SK-N-SH (cell line): ENCODE measurements at regions not wholly inside any gene's neighbourhood (a gene's known extent, or its start where the extent isn't known, plus 50 kb on each side); places are given as distances from the start of the nearest gene placed in this dataset.
A peak's percentile ranks its signal among the peaks of the same experiment; 100 is the strongest.
"Not testable (repeated sequence)": the region's sequence is repeated elsewhere in the genome, so short reads cannot be mapped to it uniquely, and the experiment has no call there.

Source experiments
- CTCF ChIA-PET: fragments of 300-600, 350-600 bp; formaldehyde crosslinking; extraction: SDS; loops from one replicate; lab custom pipeline; 2021; lab: Yijun Ruan, JAX
- POLR2A ChIA-PET: fragments of 350-600 bp; sonication (Branson Sonifier 250); formaldehyde crosslinking; extraction: SDS; loops from one replicate; lab custom pipeline; 2020; ENCODE audit warnings: antibody characterized with exemption, inconsistent platforms; lab: Yijun Ruan, JAX
- DNase-seq: peaks from one replicate; pipeline ENCODE4 v3.0.0; 2012
- H2AFZ ChIP-seq: fragments of 200-600 bp; sonication (generic); 2 replicates; pipeline ENCODE4 v1.8.1; 2016; ENCODE audit warnings: antibody characterized with exemption, mild to moderate bottlenecking, low read depth
- H3F3A ChIP-seq: fragments of 200-600 bp; sonication (generic); replicated peaks from 2 replicates; pipeline ENCODE3; 2016; ENCODE audit warnings: antibody characterized with exemption, mild to moderate bottlenecking; ENCODE audit not compliant: insufficient read depth
- H3K27ac ChIP-seq, 2 experiments: fragments of 200-500 bp in 1 of 2; fragments of 200-600 bp in 1 of 2; sonication (Bioruptor generic) in 1 of 2; sonication (generic), shearing (Covaris generic) in 1 of 2; 2 replicates each; pipeline versions ENCODE4 v1.5.1 to v1.6.1; 2014 to 2016; ENCODE audit warnings: low read depth in 2 of 2, inconsistent platforms in 1 of 2, low read length in 1 of 2, mild to moderate bottlenecking in 1 of 2, mixed read lengths in 1 of 2
- H3K27me3 ChIP-seq: fragments of 200-600 bp; sonication (generic), shearing (Covaris generic); 2 replicates; pipeline ENCODE4 v1.6.1; 2016; ENCODE audit warnings: mixed run types; ENCODE audit not compliant: insufficient read depth
- H3K36me3 ChIP-seq, 2 experiments: fragments of 200-500 bp in 1 of 2; fragments of 200-600 bp in 1 of 2; sonication (Bioruptor generic) in 1 of 2; sonication (generic) in 1 of 2; replicated peaks in 1 of 2; 2 replicates each; pipeline versions ENCODE3 to v1.5.1; 2014 to 2016; ENCODE audit warnings: low read length in 1 of 2, mild to moderate bottlenecking in 1 of 2; ENCODE audit not compliant: insufficient read depth in 2 of 2, control insufficient read depth in 1 of 2
- H3K4me1 ChIP-seq, 2 experiments: fragments of 200-500 bp in 1 of 2; fragments of 200-600 bp in 1 of 2; sonication (Bioruptor generic) in 1 of 2; sonication (generic), shearing (Covaris generic) in 1 of 2; 2 replicates each; pipeline versions ENCODE4 v1.5.1 to v1.6.1; 2014 to 2016; ENCODE audit warnings: low read depth in 1 of 2, low read length in 1 of 2, mixed run types in 1 of 2; ENCODE audit not compliant: insufficient read depth in 2 of 2, control insufficient read depth in 1 of 2
- H3K4me2 ChIP-seq: fragments of 200-600 bp; sonication (generic), shearing (Covaris generic); 2 replicates; pipeline ENCODE4 v1.6.1; 2017; ENCODE audit warnings: mixed run types
- H3K4me3 ChIP-seq, 2 experiments: fragments of 200-500 bp in 1 of 2; fragments of 200-600 bp in 1 of 2; sonication (Bioruptor generic) in 1 of 2; sonication (generic), shearing (Covaris generic) in 1 of 2; 2 replicates each; pipeline versions ENCODE4 v1.5.1 to v1.8.1; 2014 to 2016; ENCODE audit warnings: low read depth in 2 of 2, inconsistent platforms in 1 of 2, low read length in 1 of 2, mild to moderate bottlenecking in 1 of 2, mixed read lengths in 1 of 2, moderate library complexity in 1 of 2
- H3K79me2 ChIP-seq: fragments of 200-600 bp; sonication (generic); 2 replicates; pipeline ENCODE4 v1.8.1; 2017; ENCODE audit warnings: mild to moderate bottlenecking; ENCODE audit not compliant: insufficient read depth
- H3K9ac ChIP-seq: fragments of 200-600 bp; sonication (generic); 2 replicates; pipeline ENCODE4 v1.6.1; 2017; ENCODE audit warnings: mixed run types
- H3K9me2 ChIP-seq: fragments of 200-600 bp; sonication (generic); 2 replicates; pipeline ENCODE4 v1.6.1; 2017; ENCODE audit warnings: mixed run types
- H3K9me3 ChIP-seq: fragments of 200-600 bp; sonication (generic); 2 replicates; pipeline ENCODE4 v1.6.1; 2017; ENCODE audit warnings: mixed run types, mild to moderate bottlenecking, moderate library complexity
- H4K20me1 ChIP-seq: fragments of 200-600 bp; sonication (generic); 2 replicates; pipeline ENCODE4 v1.6.1; 2017; ENCODE audit warnings: mild to moderate bottlenecking, mixed run types; ENCODE audit not compliant: insufficient read depth
- MEF2A ChIP-seq: IDR thresholded peaks from 2 replicates; pipeline ENCODE4 v1.4.0; 2012; ENCODE audit warnings: low read depth, borderline replicate concordance
- SMC3 ChIP-seq: IDR thresholded peaks from 2 replicates; pipeline ENCODE4 v1.6.1; 2012; ENCODE audit warnings: low read depth, low read length, improper control_type of control experiment
- YY1 ChIP-seq: IDR thresholded peaks from 2 replicates; pipeline ENCODE4 v1.4.0; 2012; ENCODE audit warnings: low read depth, mild to moderate bottlenecking
- WGBS: methylation state at CpG from one replicate; pipeline ENCODE4 v1.1.6; 2017; ENCODE audit warnings: low lambda C conversion rate; 5-methylcytosine and 5-hydroxymethylcytosine counted together
- TF ChIP-seq, protein P1 (sequence below): fragments of 200-600 bp; sonication (generic); IDR thresholded peaks from 2 replicates; pipeline ENCODE4 v1.6.1; 2017; ENCODE audit warnings: antibody characterized with exemption, mild to moderate bottlenecking, moderate library complexity
- TF ChIP-seq, protein P2 (sequence below): IDR thresholded peaks from 2 replicates; pipeline ENCODE4 v1.6.1; 2012; ENCODE audit warnings: mild to moderate bottlenecking, low read depth, low read length, moderate library complexity

DNA sequence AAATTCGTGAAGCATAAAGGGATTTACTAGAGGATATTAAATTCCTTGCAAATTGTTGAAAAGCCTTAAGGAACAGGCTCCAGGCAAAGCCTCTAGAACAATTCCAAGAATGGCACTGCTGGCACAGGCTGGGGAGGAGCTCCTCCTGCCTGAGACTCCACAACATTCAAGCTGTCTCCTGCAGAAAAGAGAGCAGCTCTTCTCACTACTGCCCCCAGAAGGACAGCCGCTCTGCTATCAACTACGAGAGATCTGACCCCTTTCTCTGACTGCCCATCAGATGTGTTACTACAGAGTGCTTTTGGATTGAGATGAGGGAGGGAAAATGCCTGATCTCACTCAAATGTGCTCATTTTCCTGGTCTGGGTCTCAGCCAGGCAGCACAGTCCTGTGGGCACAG, 269.9 kb downstream of the RPIA start:
- H3K9me2 ChIP-seq, H3K36me3 ChIP-seq, H3K27me3 ChIP-seq, H3K9me3 ChIP-seq, H3K9ac ChIP-seq, H3K4me2 ChIP-seq, POLR2A ChIA-PET, H3K79me2 ChIP-seq, H3K27ac ChIP-seq, H4K20me1 ChIP-seq, H3K4me3 ChIP-seq, DNase-seq, CTCF ChIA-PET, H2AFZ ChIP-seq, H3K4me1 ChIP-seq, H3F3A ChIP-seq: not testable (repeated sequence)
- TF ChIP-seq, protein P1, sequence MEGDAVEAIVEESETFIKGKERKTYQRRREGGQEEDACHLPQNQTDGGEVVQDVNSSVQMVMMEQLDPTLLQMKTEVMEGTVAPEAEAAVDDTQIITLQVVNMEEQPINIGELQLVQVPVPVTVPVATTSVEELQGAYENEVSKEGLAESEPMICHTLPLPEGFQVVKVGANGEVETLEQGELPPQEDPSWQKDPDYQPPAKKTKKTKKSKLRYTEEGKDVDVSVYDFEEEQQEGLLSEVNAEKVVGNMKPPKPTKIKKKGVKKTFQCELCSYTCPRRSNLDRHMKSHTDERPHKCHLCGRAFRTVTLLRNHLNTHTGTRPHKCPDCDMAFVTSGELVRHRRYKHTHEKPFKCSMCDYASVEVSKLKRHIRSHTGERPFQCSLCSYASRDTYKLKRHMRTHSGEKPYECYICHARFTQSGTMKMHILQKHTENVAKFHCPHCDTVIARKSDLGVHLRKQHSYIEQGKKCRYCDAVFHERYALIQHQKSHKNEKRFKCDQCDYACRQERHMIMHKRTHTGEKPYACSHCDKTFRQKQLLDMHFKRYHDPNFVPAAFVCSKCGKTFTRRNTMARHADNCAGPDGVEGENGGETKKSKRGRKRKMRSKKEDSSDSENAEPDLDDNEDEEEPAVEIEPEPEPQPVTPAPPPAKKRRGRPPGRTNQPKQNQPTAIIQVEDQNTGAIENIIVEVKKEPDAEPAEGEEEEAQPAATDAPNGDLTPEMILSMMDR, result peak; percentile 18; the same call in 1 of the 2 replicates
- WGBS, result 0% methylated on average over 3 of the region's 3 CpGs

DNA sequence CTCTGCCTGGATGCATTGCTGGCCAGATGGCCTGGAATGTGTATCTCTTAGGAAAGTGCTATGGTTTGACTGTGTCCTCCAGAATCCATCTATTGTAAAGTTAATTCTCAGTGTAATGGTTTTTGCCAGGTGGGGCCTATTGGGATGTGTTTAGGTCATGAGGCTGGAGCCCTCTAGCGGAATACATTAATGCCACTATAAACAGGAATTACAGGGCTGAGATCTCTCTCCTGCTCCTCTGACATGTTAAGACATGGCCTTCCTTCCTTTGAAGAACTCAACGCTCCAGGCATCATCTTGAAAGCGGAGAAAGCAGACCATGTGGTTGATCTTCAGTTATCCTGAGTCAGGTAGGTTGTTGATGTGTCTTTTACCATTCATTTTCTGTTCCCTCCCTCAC, 276.4 kb downstream of the RPIA start:
- Histone ChIP-seq H3K9ac (no peak overlapping the region), H3K4me3 (no peak overlapping the region), H3K27me3 (no peaks in the 10 kb centered on the region; the same call in 1 of the 2 replicates), H2AFZ (no peak overlapping the region), H3K27ac (no peak overlapping the region), H3K4me2 (no peak overlapping the region), H3K9me2 (no peaks in the 10 kb centered on the region), H4K20me1 (no peaks in the 10 kb centered on the region), H3K4me1 (no peaks in the 10 kb centered on the region), H3F3A (no peaks in the 10 kb centered on the region), H3K36me3 (no peaks in the 10 kb centered on the region), H3K9me3 (no peaks in the 10 kb centered on the region), H3K79me2 (no peaks in the 10 kb centered on the region)
- CTCF ChIA-PET, result no interaction called here
- no peak for DNase-seq
- WGBS, result 4% methylated on average over 3 of the region's 3 CpGs
- TF ChIP-seq, protein P1, result peak; percentile 46
- TF ChIP-seq SMC3, result no peak
- no peak for TF ChIP-seq YY1
- TF ChIP-seq, protein P2, sequence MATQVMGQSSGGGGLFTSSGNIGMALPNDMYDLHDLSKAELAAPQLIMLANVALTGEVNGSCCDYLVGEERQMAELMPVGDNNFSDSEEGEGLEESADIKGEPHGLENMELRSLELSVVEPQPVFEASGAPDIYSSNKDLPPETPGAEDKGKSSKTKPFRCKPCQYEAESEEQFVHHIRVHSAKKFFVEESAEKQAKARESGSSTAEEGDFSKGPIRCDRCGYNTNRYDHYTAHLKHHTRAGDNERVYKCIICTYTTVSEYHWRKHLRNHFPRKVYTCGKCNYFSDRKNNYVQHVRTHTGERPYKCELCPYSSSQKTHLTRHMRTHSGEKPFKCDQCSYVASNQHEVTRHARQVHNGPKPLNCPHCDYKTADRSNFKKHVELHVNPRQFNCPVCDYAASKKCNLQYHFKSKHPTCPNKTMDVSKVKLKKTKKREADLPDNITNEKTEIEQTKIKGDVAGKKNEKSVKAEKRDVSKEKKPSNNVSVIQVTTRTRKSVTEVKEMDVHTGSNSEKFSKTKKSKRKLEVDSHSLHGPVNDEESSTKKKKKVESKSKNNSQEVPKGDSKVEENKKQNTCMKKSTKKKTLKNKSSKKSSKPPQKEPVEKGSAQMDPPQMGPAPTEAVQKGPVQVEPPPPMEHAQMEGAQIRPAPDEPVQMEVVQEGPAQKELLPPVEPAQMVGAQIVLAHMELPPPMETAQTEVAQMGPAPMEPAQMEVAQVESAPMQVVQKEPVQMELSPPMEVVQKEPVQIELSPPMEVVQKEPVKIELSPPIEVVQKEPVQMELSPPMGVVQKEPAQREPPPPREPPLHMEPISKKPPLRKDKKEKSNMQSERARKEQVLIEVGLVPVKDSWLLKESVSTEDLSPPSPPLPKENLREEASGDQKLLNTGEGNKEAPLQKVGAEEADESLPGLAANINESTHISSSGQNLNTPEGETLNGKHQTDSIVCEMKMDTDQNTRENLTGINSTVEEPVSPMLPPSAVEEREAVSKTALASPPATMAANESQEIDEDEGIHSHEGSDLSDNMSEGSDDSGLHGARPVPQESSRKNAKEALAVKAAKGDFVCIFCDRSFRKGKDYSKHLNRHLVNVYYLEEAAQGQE, result no peak
- no peak for TF ChIP-seq MEF2A
- POLR2A ChIA-PET, result no interaction called here

DNA sequence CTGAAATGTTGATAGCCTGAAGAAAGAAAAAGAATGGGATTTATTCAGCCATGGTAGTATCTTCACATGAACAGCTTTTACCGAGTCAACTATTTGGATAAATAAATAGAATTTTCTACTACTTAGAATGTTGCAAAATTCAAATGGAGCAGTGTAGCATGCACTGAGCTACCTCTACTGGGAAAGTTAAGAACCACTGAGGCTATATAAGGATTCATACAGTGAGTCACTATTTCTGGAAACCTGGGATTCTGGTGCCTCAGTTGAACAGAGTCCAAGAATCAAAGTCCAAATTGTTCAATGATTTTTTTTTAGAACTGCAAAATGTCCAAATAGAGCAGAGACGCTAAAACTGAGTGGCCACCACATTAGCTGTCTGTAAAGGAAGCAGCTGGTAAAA, 286.5 kb downstream of the RPIA start:
- POLR2A ChIA-PET, CTCF ChIA-PET: not testable (repeated sequence)

DNA sequence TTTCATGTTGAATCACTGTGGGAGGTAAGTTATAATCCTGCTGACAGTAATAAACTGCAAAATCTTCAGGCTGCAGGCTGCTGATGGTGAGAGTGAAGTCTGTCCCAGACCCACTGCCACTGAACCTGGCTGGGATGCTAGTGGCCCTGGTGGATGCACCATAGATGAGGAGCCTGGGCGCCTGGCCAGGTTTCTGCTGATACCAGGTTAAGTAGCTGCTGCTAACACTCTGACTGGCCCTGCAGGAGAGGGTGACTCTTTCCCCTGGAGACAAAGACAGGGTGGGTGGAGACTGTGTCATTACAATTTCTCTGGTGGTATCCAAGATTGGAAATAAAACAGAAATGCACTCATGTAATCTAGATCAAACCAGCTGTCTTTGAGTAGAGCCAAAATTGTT, 287.0 kb downstream of the RPIA start:
- H3K27ac ChIP-seq, H3F3A ChIP-seq, H3K4me2 ChIP-seq, H3K9me2 ChIP-seq, H4K20me1 ChIP-seq, H3K36me3 ChIP-seq, H3K79me2 ChIP-seq, H3K9ac ChIP-seq, H2AFZ ChIP-seq, CTCF ChIA-PET, H3K9me3 ChIP-seq, H3K4me3 ChIP-seq, POLR2A ChIA-PET, H3K4me1 ChIP-seq, H3K27me3 ChIP-seq, DNase-seq: not testable (repeated sequence)
- WGBS, result 0% methylated on average over 1 of the region's 1 CpG

More for the DNA sequence above, 286.5 kb downstream of the RPIA start:
- WGBS, result 0% methylated on average over 1 of the region's 2 CpGs
- H4K20me1 ChIP-seq, H3K27me3 ChIP-seq, H3K4me2 ChIP-seq, H3K36me3 ChIP-seq, H3K4me3 ChIP-seq, H3K9me2 ChIP-seq, DNase-seq, H2AFZ ChIP-seq, H3K79me2 ChIP-seq, H3F3A ChIP-seq, H3K27ac ChIP-seq, H3K4me1 ChIP-seq, H3K9ac ChIP-seq, H3K9me3 ChIP-seq: not testable (repeated sequence)
